B cell (primary cell): ENCODE measurements at regions not wholly inside any gene's neighbourhood (a gene's known extent, or its start where the extent isn't known, plus 50 kb on each side); places are given as distances from the start of the nearest gene placed in this dataset.

Experiments
- ATAC-seq: fragments of 200-7000 bp; cut with Tn5 transposase; one replicate; pipeline ENCODE4 v1.10.0; 2021; ENCODE audit warnings: low read depth, mild to moderate bottlenecking, moderate number of reproducible peaks, moderate library complexity
- CTCF ChIA-PET: fragments of 350-600 bp; sonication (Branson Sonifier 250); formaldehyde crosslinking; loops from one replicate; lab custom pipeline; 2021; ENCODE audit warnings: antibody characterized with exemption, inconsistent platforms; lab: Charles Lee
- POLR2A ChIA-PET: fragments of 350-600 bp; sonication (Branson Sonifier 250); formaldehyde crosslinking; loops from one replicate; lab custom pipeline; 2021; ENCODE audit warnings: antibody characterized with exemption; lab: Charles Lee
- DNase-seq: peaks from one replicate; pipeline ENCODE4 v3.0.0; 2013
- H2AFZ ChIP-seq: 2 replicates; pipeline ENCODE4 v1.6.1; 2012; ENCODE audit warnings: mild to moderate bottlenecking, low read depth, low read length; ENCODE audit not compliant: insufficient read depth, poor library complexity, severe bottlenecking
- H3K27ac ChIP-seq, 2 donors: 1 replicate in 1 of 2; 2 replicates in 1 of 2; pipeline ENCODE4 v1.5.1; 2012 to 2013; ENCODE audit warnings: low read length in 2 of 2, mild to moderate bottlenecking in 2 of 2, moderate library complexity in 1 of 2
- H3K27me3 ChIP-seq, 4 experiments: fragments of 200-600 bp in 1 of 4; sonication (generic) in 1 of 4; replicated peaks in 1 of 4; 1 replicate in 2 of 4; 2 replicates in 2 of 4; pipeline versions ENCODE4 v1.6.1 to v1.7.0; 2013 to 2016; ENCODE audit warnings: low read length in 3 of 4, mild to moderate bottlenecking in 2 of 4, mixed read lengths in 1 of 4, moderate library complexity in 1 of 4; ENCODE audit not compliant: insufficient read depth in 4 of 4, control insufficient read depth in 3 of 4; ENCODE audit errors: control extremely low read depth in 1 of 4
- H3K36me3 ChIP-seq, 2 experiments: replicated peaks in 1 of 2; 1 replicate in 1 of 2; 2 replicates in 1 of 2; pipeline versions ENCODE4 v1.6.1 to v1.7.1; 2013; ENCODE audit warnings: low read length in 1 of 2; ENCODE audit not compliant: insufficient read depth in 2 of 2, control insufficient read depth in 1 of 2; ENCODE audit errors: control extremely low read depth in 1 of 2, extremely low read depth in 1 of 2
- H3K4me1 ChIP-seq, 2 donors: fragments of 200-600 bp in 1 of 2; sonication (generic) in 1 of 2; 1 replicate in 1 of 2; 2 replicates in 1 of 2; pipeline versions ENCODE4 v1.5.1 to v1.6.1; 2013 to 2017; ENCODE audit warnings: low read length in 2 of 2; ENCODE audit not compliant: control insufficient read depth in 2 of 2, insufficient read depth in 2 of 2
- H3K4me2 ChIP-seq: replicated peaks from 2 replicates; pipeline ENCODE3; 2012; ENCODE audit warnings: mild to moderate bottlenecking, low read depth, low read length; ENCODE audit not compliant: poor library complexity, severe bottlenecking
- H3K4me3 ChIP-seq, 5 experiments: fragments of 200-600 bp in 1 of 5; sonication (generic) in 1 of 5; 1 replicate in 3 of 5; 2 replicates in 2 of 5; pipeline versions ENCODE4 v1.5.1 to v1.7.0; 2011 to 2016; ENCODE audit warnings: low read length in 4 of 5, mild to moderate bottlenecking in 4 of 5, low read depth in 2 of 5, control low read depth in 1 of 5, moderate library complexity in 1 of 5; ENCODE audit not compliant: insufficient read depth in 1 of 5; ENCODE audit errors: control extremely low read depth in 1 of 5, extremely low read depth in 1 of 5
- H3K79me2 ChIP-seq: fragments of 200-600 bp; sonication (generic); one replicate; pipeline ENCODE4 v1.6.0; 2016; ENCODE audit warnings: low read length; ENCODE audit not compliant: control insufficient read depth, insufficient read depth
- H3K9ac ChIP-seq: fragments of 200-600 bp; sonication (generic); 2 replicates; pipeline ENCODE4 v1.6.1; 2017; ENCODE audit warnings: mild to moderate bottlenecking, low read length, moderate library complexity
- H3K9me3 ChIP-seq, 3 donors: one replicate each; pipeline versions ENCODE4 v1.6.1 to v1.7.1; 2013; ENCODE audit warnings: low read length in 2 of 3; ENCODE audit not compliant: control insufficient read depth in 2 of 3, insufficient read depth in 1 of 3; ENCODE audit errors: control extremely low read depth in 1 of 3
- H4K20me1 ChIP-seq: 2 replicates; pipeline ENCODE4 v1.6.0; 2012; ENCODE audit warnings: mild to moderate bottlenecking, low read length; ENCODE audit not compliant: insufficient read depth, control insufficient read depth, poor library complexity, severe bottlenecking
- H3K27ac Mint-ChIP-seq: one replicate; pipeline ENCODE4 v1.8.0; 2021; ENCODE audit warnings: mixed read lengths
- H3K27me3 Mint-ChIP-seq: one replicate; pipeline ENCODE4 v1.8.0; 2021; ENCODE audit warnings: mixed read lengths
- H3K4me1 Mint-ChIP-seq: one replicate; pipeline ENCODE4 v1.8.0; 2021; ENCODE audit warnings: mixed read lengths
- H3K4me3 Mint-ChIP-seq: one replicate; pipeline ENCODE4 v1.8.0; 2021; ENCODE audit warnings: mixed read lengths
- H3K9me3 Mint-ChIP-seq: one replicate; pipeline ENCODE4 v1.8.0; 2022; ENCODE audit warnings: mixed read lengths; ENCODE audit not compliant: insufficient read depth
- EZH2 ChIP-seq: IDR thresholded peaks from 2 replicates; pipeline ENCODE4 v1.6.1; 2012; ENCODE audit warnings: borderline replicate concordance, low read depth, mild to moderate bottlenecking, moderate library complexity, low read length; ENCODE audit not compliant: insufficient read depth, poor library complexity, severe bottlenecking
- WGBS: methylation state at CpG from one replicate; pipeline ENCODE4 v1.1.5; 2013; ENCODE audit warnings: missing lambda C conversion rate; ENCODE audit not compliant: insufficient coverage; 5-methylcytosine and 5-hydroxymethylcytosine counted together
- intact Hi-C: fragments of 100-400 bp; cut with micrococcal nuclease; formaldehyde crosslinking; loops from one replicate; pipeline ENCODE4 v1.10.0; 2022
- TF ChIP-seq, protein P1 (sequence below): fragments of 200-600 bp; IDR thresholded peaks from one replicate; pipeline ENCODE4 v1.8.0; 2022; ENCODE audit warnings: antibody characterized with exemption, mild to moderate bottlenecking

DNA sequence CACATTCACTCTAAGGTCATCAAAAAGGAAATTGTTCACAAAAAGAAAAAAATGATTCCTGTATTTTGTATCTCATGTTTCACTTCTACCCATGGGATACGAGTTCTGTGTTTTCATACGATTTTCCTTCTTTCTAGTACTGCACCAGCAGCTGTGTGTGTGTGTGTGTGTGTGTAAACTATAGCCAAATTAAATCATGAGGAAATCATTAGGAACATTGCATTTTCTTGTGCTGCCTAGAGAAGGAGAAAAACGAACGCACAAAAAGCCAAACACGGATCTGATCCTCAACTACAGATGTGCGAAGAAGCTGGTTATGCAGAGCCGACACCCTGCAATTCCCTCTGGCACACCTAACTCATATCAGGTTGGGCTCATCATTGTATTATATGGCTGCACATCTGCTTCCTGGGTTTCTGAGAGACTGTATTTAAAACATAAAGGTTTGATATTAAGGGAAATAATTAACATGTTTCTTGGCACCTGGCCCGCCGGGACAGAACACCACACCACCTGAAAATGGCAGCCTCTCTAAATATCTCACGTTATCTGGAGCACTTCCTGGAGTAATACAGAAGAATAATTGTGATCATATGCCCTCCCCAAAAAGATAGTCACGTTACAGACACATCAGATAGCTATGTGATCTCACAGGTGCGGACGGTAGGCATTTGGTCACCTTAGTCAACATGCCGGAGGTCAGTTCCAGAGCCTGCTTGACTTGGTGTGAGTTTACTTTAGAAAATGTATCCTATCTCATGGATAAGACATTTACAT is 586.3 kb upstream of the SALL3 start:
- no peak overlapping the region for H3K9ac ChIP-seq
- POLR2A ChIA-PET: no interaction called here
- no peaks in the 10 kb centered on the region for H3K4me1 ChIP-seq
- Mint-ChIP-seq H3K9me3 (peaks cover 9% of the 10 kb centered on the region), H3K27ac (no peak overlapping the region), H3K4me3 (no peak overlapping the region), H3K27me3 (no peaks in the 10 kb centered on the region), H3K4me1 (no peaks in the 10 kb centered on the region)
- H3K4me2 ChIP-seq: no peak overlapping the region
- intact Hi-C loops: no loop called here
- WGBS: 0% methylated on average over 1 of the region's 14 CpGs
- CTCF ChIA-PET: no interaction called here
- H3K27me3 ChIP-seq: no peaks in the 10 kb centered on the region
- peaks cover 0 to 49% (median 0%) of the 10 kb centered on the region in 3 donors for H3K9me3 ChIP-seq
- H3K4me3 ChIP-seq: no peak overlapping the region
- TF ChIP-seq EZH2: no peak
- TF ChIP-seq, protein P1, sequence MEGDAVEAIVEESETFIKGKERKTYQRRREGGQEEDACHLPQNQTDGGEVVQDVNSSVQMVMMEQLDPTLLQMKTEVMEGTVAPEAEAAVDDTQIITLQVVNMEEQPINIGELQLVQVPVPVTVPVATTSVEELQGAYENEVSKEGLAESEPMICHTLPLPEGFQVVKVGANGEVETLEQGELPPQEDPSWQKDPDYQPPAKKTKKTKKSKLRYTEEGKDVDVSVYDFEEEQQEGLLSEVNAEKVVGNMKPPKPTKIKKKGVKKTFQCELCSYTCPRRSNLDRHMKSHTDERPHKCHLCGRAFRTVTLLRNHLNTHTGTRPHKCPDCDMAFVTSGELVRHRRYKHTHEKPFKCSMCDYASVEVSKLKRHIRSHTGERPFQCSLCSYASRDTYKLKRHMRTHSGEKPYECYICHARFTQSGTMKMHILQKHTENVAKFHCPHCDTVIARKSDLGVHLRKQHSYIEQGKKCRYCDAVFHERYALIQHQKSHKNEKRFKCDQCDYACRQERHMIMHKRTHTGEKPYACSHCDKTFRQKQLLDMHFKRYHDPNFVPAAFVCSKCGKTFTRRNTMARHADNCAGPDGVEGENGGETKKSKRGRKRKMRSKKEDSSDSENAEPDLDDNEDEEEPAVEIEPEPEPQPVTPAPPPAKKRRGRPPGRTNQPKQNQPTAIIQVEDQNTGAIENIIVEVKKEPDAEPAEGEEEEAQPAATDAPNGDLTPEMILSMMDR: no peak
- H3K79me2 ChIP-seq: no peaks in the 10 kb centered on the region
- H4K20me1 ChIP-seq: no peaks in the 10 kb centered on the region
- H2AFZ ChIP-seq: no peak overlapping the region
- DNase-seq (no peak), ATAC-seq (no peak)
- no peaks in the 10 kb centered on the region for H3K36me3 ChIP-seq
- H3K27ac ChIP-seq: no peak overlapping the region

DNA sequence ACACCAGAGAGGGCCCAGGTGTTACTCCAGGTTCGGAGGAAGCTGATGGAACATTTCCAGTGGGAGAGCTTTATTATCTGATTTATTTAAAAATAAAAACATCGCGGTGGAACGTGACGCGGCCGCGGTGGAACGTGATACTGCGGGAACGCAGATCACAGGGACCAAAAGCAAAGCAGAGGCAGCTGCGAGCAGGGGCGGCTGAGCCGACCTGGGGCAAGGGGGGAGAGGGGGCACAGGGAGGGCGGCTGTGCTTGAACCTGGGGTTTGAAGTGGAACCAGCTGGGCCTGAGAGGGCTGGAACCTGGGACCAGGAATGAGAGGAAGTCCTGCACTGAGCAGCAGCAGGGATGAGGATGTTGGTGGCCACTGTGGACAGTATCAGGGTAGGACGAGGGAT is 583.5 kb upstream of the SALL3 start:
- TF ChIP-seq, protein P1: no peak
- no peak for TF ChIP-seq EZH2
- H3K4me1 Mint-ChIP-seq: no peaks in the 10 kb centered on the region
- Histone ChIP-seq H3K9me3 (peaks cover 0 to 40% (median 0%) of the 10 kb centered on the region in 3 donors), H3K27me3 (no peaks in the 10 kb centered on the region), H2AFZ (no peak overlapping the region), H3K36me3 (no peaks in the 10 kb centered on the region), H3K27ac (no peak overlapping the region), H4K20me1 (no peaks in the 10 kb centered on the region), H3K4me2 (no peak overlapping the region), H3K79me2 (no peaks in the 10 kb centered on the region), H3K4me3 (no peak overlapping the region), H3K4me1 (no peaks in the 10 kb centered on the region), H3K9ac (no peak overlapping the region)
- H3K27me3 Mint-ChIP-seq: no peaks in the 10 kb centered on the region
- CTCF ChIA-PET: no interaction called here
- no peak for ATAC-seq
- POLR2A ChIA-PET: no interaction called here
- H3K9me3 Mint-ChIP-seq: peaks cover 7% of the 10 kb centered on the region
- WGBS: 87% methylated on average over 16 of the region's 16 CpGs
- H3K27ac Mint-ChIP-seq: no peak overlapping the region
- intact Hi-C loops: no loop called here
- no peak for DNase-seq
- H3K4me3 Mint-ChIP-seq: no peak overlapping the region
